ENCODE measurements at regions not wholly inside any gene's neighbourhood (a gene's known extent, or its start where the extent isn't known, plus 50 kb on each side); places are given as distances from the start of the nearest gene placed in this dataset.

GRCh38 chr14:26121181-26121580 lies 476.7 kb downstream of the NOVA1 start:
- TF ChIP-seq HDAC2 (IDR thresholded peaks at IDR 0.05): no peak
- no peak for TF ChIP-seq CTCF (IDR thresholded peaks at IDR 0.05)
- TF ChIP-seq HOXA7 (CRISPR knock-in tag; IDR thresholded peaks at IDR 0.05): no peak
- no peak for TF ChIP-seq RAD21 (conservative IDR thresholded peaks at IDR 0.05 in 1 of 2, IDR thresholded peaks at IDR 0.05 in 1 of 2)
- no peak for TF ChIP-seq CEBPB (IDR thresholded peaks at IDR 0.05)
- no peak for TF ChIP-seq NR3C1 (IDR thresholded peaks at IDR 0.05)
- no peak for TF ChIP-seq MAFK (IDR thresholded peaks at IDR 0.05; ENCODE audit: partially characterized antibody)
- no peak for TF ChIP-seq GATA3 (IDR thresholded peaks at IDR 0.05; ENCODE audit: borderline replicate concordance)
- no peak for TF ChIP-seq POLR2A (IDR thresholded peaks at IDR 0.05; ENCODE audit: low read length)

Measured in A549 (cell line).